Glomerular visceral epithelial cell (primary cell): ENCODE measurements at regions not wholly inside any gene's neighbourhood (a gene's known extent, or its start where the extent isn't known, plus 50 kb on each side); places are given as distances from the start of the nearest gene placed in this dataset.

Experiments used
- DNase-seq: peaks from one replicate; pipeline ENCODE4 v3.0.0-alpha.2; 2016; ENCODE audit errors: extremely low spot score

GRCh38 chr3:117184574-117184973 lies 475.0 kb downstream of the TUSC7 start:
- DNase-seq: no peak

- DNase-seq: no peak
Observed at GRCh38 chr3:117191245-117191644, 481.7 kb downstream of the TUSC7 start.

GRCh38 chr3:117192888-117193287 lies 483.3 kb downstream of the TUSC7 start:
- DNase-seq: peak; percentile 11

- no peak for DNase-seq
Observed at GRCh38 chr3:117193390-117193789, 483.8 kb downstream of the TUSC7 start.

GRCh38 chr3:117195034-117195433 lies 485.5 kb downstream of the TUSC7 start:
- DNase-seq: no peak

- no peak for DNase-seq
Observed at GRCh38 chr3:117200962-117201361, 491.4 kb downstream of the TUSC7 start.

- no peak for DNase-seq
Observed at GRCh38 chr3:117201901-117202774, 492.6 kb downstream of the TUSC7 start.

GRCh38 chr3:117217355-117217754 lies 507.8 kb downstream of the TUSC7 start:
- no peak for DNase-seq

- no peak for DNase-seq
Observed at GRCh38 chr3:117217760-117218316, 508.3 kb downstream of the TUSC7 start.

- DNase-seq: no peak
Observed at GRCh38 chr3:117218641-117219048, 509.1 kb downstream of the TUSC7 start.

GRCh38 chr3:117219296-117219695 lies 509.7 kb downstream of the TUSC7 start:
- DNase-seq: no peak

GRCh38 chr3:117226932-117227331 lies 517.4 kb downstream of the TUSC7 start:
- no peak for DNase-seq

- no peak for DNase-seq
Observed at GRCh38 chr3:117228466-117228865, 518.9 kb downstream of the TUSC7 start.

- DNase-seq: no peak
Observed at GRCh38 chr3:117230924-117231323, 521.3 kb downstream of the TUSC7 start.

GRCh38 chr3:117234331-117234730 lies 524.8 kb downstream of the TUSC7 start:
- DNase-seq: no peak

- no peak for DNase-seq
Observed at GRCh38 chr3:117235304-117235703, 525.7 kb downstream of the TUSC7 start.

GRCh38 chr3:117238806-117239205 lies 529.2 kb downstream of the TUSC7 start:
- no peak for DNase-seq

- DNase-seq: no peak
Observed at GRCh38 chr3:117243657-117244056, 534.1 kb downstream of the TUSC7 start.

GRCh38 chr3:117246771-117247555 lies 537.4 kb downstream of the TUSC7 start:
- DNase-seq: no peak

- DNase-seq: no peak
Observed at GRCh38 chr3:117248153-117248552, 538.6 kb downstream of the TUSC7 start.

- DNase-seq: no peak
Observed at GRCh38 chr3:117252208-117252607, 542.6 kb downstream of the TUSC7 start.

- no peak for DNase-seq
Observed at GRCh38 chr3:117252651-117253050, 543.1 kb downstream of the TUSC7 start.

GRCh38 chr3:117253636-117254035 lies 544.1 kb downstream of the TUSC7 start:
- DNase-seq: no peak
